IPS-20b (cell line): ENCODE measurements at regions not wholly inside any gene's neighbourhood (a gene's known extent, or its start where the extent isn't known, plus 50 kb on each side); places are given as distances from the start of the nearest gene placed in this dataset.

Source experiments
- H3K27ac ChIP-seq: one replicate; pipeline ENCODE4 v1.5.1; 2013; ENCODE audit warnings: low read length
- H3K27me3 ChIP-seq: 2 replicates; pipeline ENCODE4 v1.6.1; 2013; ENCODE audit warnings: mild to moderate bottlenecking, low read length, inconsistent platforms; ENCODE audit not compliant: insufficient read depth
- H3K36me3 ChIP-seq: 2 replicates; pipeline ENCODE4 v1.6.1; 2013; ENCODE audit warnings: low read depth, mild to moderate bottlenecking, inconsistent platforms, low read length, moderate library complexity; ENCODE audit not compliant: insufficient read depth
- H3K4me1 ChIP-seq: 2 replicates; pipeline ENCODE4 v1.6.1; 2013; ENCODE audit warnings: mild to moderate bottlenecking, control low read depth, inconsistent platforms, low read length, moderate library complexity; ENCODE audit not compliant: insufficient read depth
- H3K4me3 ChIP-seq: 2 replicates; pipeline ENCODE4 v1.5.1; 2013; ENCODE audit warnings: mild to moderate bottlenecking, low read length, inconsistent platforms
- H3K9ac ChIP-seq: 2 replicates; pipeline ENCODE4 v1.6.1; 2013; ENCODE audit warnings: low read depth, mild to moderate bottlenecking, inconsistent platforms, low read length, moderate library complexity
- H3K9me3 ChIP-seq: 2 replicates; pipeline ENCODE4 v1.6.1; 2013; ENCODE audit warnings: mild to moderate bottlenecking, low read depth, low read length, inconsistent platforms; ENCODE audit not compliant: insufficient read depth

DNA sequence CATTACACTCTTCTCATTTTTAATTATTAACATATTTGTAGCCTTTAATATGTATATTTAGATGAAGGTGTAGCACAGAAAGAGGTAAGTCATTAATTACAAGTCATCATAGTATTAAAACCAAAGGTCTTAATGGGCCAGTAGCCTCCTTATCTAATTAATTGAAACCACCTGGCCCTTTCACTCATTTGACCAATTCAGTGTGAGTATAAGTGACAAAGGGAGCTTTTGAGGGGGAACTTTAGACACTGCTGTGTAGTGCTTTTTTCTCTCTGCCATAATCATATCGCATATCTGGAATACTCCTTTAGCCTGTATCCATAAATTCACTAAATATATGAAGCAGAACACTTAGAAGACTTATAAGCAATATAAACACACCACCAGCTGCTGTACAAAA lies 562.9 kb upstream of the POT1 start:
- H3K4me3 ChIP-seq = no peak overlapping the region
- H3K9ac ChIP-seq = no peak overlapping the region
- no peaks in the 10 kb centered on the region for H3K36me3 ChIP-seq
- H3K4me1 ChIP-seq = no peaks in the 10 kb centered on the region
- H3K9me3 ChIP-seq = no peaks in the 10 kb centered on the region
- H3K27me3 ChIP-seq = no peaks in the 10 kb centered on the region
- no peak overlapping the region for H3K27ac ChIP-seq

DNA sequence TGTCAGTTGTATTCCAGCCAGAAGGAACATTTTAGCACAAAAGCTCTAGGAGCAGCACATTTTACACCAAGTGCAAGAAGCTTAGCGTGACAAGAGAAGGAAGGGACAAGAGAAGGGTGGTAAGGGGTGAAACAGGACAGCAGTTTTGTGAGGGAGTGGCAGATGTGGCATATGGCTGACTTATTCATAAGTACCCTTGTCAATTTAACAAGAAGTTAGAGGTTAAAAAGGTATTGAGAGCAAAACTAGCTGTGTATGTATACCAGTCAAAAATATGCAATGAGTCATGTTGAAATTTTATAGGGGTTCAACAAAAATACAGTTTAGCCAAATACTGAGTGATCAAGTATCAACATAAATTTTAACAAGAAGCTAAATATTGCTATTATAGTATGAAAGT lies 561.5 kb upstream of the POT1 start:
- Histone ChIP-seq H3K27me3 (no peaks in the 10 kb centered on the region), H3K4me1 (no peaks in the 10 kb centered on the region), H3K36me3 (no peaks in the 10 kb centered on the region), H3K9me3 (no peaks in the 10 kb centered on the region), H3K4me3 (no peak overlapping the region), H3K9ac (no peak overlapping the region), H3K27ac (no peak overlapping the region)

DNA sequence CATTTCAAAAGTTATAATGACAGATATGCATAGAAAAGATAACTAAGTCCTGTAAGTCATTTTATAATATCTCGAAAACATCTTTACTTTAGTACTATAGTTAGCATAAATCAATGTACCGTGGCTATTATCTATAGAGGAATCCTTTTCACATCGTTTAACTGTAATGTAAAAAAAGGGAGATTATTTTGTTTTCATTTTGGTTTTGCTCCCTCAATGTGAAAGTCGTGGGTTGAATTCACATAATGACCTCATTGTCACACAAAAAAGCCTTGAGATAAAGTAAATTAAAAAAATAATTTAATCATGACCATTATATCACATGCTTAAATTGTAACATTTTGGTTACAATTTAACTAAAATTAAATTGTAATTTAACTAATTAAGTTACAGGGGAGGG lies 560.5 kb upstream of the POT1 start:
- no peaks in the 10 kb centered on the region for H3K4me1 ChIP-seq
- no peak overlapping the region for H3K9ac ChIP-seq
- no peaks in the 10 kb centered on the region for H3K36me3 ChIP-seq
- H3K27ac ChIP-seq = no peak overlapping the region
- no peak overlapping the region for H3K4me3 ChIP-seq
- H3K27me3 ChIP-seq = no peaks in the 10 kb centered on the region
- H3K9me3 ChIP-seq = no peaks in the 10 kb centered on the region

DNA sequence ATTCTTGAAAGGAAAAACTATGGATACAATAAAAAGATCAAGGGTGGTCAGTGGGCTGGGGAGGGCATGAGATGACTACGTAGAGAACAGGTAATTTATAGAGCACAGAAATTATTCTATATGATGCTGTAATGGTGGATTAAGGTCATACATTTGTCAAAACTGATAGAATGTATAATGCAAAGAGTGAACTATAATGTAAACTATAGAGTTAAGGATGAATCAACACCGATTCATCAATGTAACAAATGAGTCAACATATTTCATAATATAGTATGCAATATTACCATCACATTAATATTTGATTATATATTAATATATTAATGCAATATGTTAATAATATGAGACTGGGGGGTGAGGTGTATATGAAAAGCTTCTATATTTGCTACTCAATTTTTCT lies 555.6 kb upstream of the POT1 start:
- Histone ChIP-seq H3K36me3 (no peaks in the 10 kb centered on the region), H3K4me3 (no peak overlapping the region), H3K9ac (no peak overlapping the region), H3K4me1 (no peaks in the 10 kb centered on the region), H3K27me3 (no peaks in the 10 kb centered on the region), H3K9me3 (no peaks in the 10 kb centered on the region), H3K27ac (no peak overlapping the region)

DNA sequence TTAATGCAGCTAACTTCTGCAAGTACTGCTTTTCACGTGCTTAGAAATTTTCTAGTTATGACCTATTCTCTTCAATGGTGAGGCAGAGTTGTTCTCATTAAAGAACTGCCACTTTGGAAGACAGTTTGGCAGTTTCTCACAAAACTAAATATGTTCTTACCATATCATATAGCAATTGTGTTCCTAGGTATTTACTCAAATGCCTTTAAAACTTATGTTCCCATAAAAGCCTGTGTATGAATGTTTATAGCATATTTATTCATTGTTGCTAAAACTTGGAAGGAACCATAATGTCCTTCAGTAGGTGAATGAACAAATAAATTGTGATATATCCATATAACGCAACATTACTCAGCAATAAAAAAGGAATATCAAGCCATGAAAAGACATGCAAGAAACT lies 555.1 kb upstream of the POT1 start:
- Histone ChIP-seq H3K4me1 (no peaks in the 10 kb centered on the region), H3K9me3 (no peaks in the 10 kb centered on the region), H3K27ac (no peak overlapping the region), H3K27me3 (no peaks in the 10 kb centered on the region), H3K9ac (no peak overlapping the region), H3K36me3 (no peaks in the 10 kb centered on the region), H3K4me3 (no peak overlapping the region)

DNA sequence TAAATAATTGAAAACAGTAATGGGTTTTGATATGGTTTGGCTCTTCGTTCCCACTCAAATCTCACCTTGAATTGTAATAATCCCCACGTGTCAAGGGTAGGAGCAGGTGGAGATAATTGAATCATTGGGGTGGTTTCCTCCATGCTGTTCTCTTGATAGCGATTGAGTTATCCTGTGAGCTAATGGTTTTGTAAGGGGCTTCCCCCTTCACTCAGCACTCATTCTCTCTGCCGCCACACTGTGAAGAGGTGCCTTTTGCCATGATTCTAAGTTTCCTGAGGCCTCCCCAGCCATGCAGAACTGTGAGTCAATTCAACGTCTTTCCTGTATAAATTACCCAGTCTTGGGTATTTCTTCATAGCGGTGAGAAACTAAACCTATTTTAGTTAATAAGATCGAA lies 551.7 kb upstream of the POT1 start:
- H3K27ac ChIP-seq = no peak overlapping the region

DNA sequence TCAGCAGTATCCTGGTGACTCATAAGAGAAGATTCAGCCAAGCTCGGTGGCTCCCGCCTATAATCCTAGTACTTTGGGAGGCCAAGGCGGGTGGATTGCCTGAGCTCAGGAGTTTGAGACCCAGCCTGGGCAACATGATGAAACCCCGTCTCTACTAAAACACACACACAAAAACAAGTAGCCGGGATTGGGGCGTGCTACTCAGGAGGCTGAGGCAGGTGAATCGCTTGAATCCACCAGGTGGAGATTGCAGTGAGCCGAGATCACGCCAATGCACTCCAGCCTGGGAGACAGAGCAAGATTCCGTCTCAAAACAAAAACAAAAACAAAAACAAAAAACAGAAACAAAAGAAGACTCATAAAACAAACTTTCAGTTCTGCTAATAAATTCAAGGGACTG lies 551.1 kb upstream of the POT1 start:
- Histone ChIP-seq H3K9ac (no peak overlapping the region), H3K36me3 (no peaks in the 10 kb centered on the region), H3K4me1 (no peaks in the 10 kb centered on the region), H3K9me3 (no peaks in the 10 kb centered on the region), H3K27ac (no peak overlapping the region), H3K27me3 (no peaks in the 10 kb centered on the region), H3K4me3 (no peak overlapping the region)

More for the DNA sequence above, 551.7 kb upstream of the POT1 start:
- Histone ChIP-seq H3K4me3 (no peak overlapping the region), H3K27me3 (no peaks in the 10 kb centered on the region), H3K4me1 (no peaks in the 10 kb centered on the region), H3K36me3 (no peaks in the 10 kb centered on the region), H3K9ac (no peak overlapping the region), H3K9me3 (no peaks in the 10 kb centered on the region)

DNA sequence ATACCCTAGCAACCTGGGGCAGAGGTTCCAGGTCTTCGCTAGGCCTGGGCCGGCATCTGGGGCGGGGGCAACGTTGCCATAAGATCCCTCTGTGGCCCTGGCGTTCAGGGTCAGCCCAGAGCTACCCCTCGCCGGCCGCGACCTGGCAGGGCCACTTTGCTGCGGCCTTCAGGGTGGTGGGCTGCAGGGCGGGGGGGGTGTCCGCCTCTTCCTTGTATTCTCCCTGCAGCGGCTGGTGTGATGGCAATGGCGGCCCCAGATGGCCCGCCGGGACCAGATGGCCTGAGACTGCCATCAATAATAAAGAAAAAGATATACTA lies 539.2 kb upstream of the POT1 start:
- Histone ChIP-seq H3K9ac (no peak overlapping the region), H3K4me1 (no peaks in the 10 kb centered on the region), H3K27me3 (no peaks in the 10 kb centered on the region), H3K27ac (no peak overlapping the region), H3K4me3 (no peak overlapping the region), H3K36me3 (no peaks in the 10 kb centered on the region), H3K9me3 (no peaks in the 10 kb centered on the region)

DNA sequence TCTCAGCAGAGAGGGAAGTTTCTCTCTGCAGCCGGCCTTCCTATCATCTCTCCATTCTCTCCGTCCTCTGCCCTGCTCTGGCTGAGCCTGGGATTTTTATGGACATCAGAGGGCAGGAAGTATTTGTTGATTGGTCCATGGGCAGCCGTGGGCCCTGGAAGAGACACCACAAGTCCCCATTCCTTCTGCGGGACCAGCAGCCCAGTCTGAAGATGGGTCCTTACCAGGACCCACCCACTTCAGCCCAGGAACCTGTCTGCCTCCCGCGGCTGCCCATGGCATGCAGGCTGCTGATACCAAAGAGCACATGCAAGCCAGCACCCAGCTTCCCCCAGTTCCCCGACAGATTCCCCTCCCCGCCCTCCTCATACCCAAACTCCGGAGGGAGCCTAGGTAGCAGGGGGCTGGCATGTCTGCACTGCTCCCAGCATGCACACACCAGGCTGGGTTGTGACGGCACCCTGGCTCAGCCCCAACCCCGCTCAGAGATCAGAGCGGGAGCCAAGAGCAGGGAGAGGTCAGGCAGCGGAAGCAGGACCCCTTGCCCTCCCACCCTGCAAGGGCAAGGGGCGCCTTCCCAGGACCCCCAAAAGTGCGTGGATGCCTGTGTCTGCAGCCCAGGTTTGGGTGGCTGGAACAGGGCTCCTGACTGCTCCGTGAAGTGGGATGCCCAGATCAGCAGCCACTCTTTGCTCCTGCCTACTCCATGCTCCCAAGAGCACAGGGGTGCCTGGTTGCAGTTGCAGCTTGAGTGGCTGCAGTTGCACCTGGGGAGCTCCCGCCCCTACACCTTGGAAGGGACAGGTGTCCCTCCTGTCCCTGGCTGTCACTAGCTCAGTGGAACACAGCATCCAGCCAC lies 538.6 kb upstream of the POT1 start:
- H3K9ac ChIP-seq = no peak overlapping the region
- H3K9me3 ChIP-seq = no peaks in the 10 kb centered on the region
- H3K4me1 ChIP-seq = no peaks in the 10 kb centered on the region
- H3K36me3 ChIP-seq = no peaks in the 10 kb centered on the region
- H3K27ac ChIP-seq = no peak overlapping the region
- no peak overlapping the region for H3K4me3 ChIP-seq
- no peaks in the 10 kb centered on the region for H3K27me3 ChIP-seq

DNA sequence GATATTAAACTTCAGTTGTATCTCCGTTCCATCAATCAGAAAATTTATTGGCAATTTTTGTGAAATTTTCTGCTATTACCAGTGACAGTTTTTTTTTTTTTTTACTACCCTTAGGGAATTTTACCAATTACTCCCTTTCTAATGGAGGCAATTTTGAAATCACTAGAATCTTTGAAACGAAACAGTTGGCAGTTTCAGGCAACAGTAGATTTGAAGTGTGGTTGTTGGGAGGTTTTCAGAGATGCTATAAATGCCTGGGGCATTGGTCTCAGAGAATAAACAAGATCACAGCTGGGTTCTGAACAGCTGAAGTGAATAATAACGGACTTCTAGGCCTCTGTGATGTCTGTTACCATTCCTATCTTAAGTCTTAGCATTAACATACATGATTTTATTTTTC lies 535.9 kb upstream of the POT1 start:
- Histone ChIP-seq H3K4me1 (no peaks in the 10 kb centered on the region), H3K9me3 (no peaks in the 10 kb centered on the region), H3K36me3 (no peaks in the 10 kb centered on the region), H3K9ac (no peak overlapping the region), H3K27me3 (no peaks in the 10 kb centered on the region), H3K4me3 (no peak overlapping the region), H3K27ac (no peak overlapping the region)

DNA sequence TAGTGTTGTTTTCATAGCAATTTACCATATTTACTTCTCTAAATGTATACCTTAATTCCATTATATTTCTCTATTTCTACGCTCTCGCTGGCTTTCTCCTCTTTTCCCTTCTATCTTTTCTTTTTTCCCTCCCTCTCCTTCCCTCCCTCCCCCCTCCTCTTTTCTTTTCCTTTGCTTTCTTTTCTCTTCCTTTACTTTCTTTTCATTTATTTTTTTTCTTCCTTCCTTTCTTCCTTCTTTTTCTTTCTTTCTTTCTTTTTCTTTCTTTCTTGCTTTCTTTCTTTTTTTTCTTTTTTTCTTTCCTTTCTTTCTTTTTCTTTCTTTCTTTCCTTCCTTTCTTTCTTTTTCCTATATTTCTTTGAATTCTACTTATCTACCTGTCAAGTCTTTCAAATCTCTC lies 533.0 kb upstream of the POT1 start:
- H3K27ac ChIP-seq = no peak overlapping the region
- H3K4me3 ChIP-seq = no peak overlapping the region
- H3K9ac ChIP-seq = no peak overlapping the region
- H3K4me1 ChIP-seq = no peaks in the 10 kb centered on the region
- no peaks in the 10 kb centered on the region for H3K36me3 ChIP-seq
- no peaks in the 10 kb centered on the region for H3K27me3 ChIP-seq
- H3K9me3 ChIP-seq = peaks cover 7% of the 10 kb centered on the region

DNA sequence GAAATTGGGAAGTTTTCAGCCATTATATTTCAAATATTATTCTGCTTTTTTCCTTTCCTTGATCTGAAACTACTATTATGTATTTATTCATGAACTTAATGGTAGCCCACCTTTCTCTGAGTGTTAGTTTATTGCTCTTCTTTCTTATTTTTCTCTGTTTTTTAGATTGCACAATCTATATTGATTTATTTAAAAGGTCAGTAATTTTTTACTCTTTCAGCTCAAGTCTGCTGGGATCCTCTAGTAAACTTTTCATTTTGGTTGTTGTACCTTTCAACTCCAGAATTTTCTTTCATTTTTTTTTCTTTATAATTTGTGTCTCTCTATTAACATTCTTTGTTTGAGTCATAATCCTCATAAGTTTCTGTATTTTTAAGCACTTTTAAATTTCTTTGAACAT lies 529.4 kb upstream of the POT1 start:
- Histone ChIP-seq H3K4me1 (no peaks in the 10 kb centered on the region), H3K9me3 (peaks cover 7% of the 10 kb centered on the region), H3K9ac (no peak overlapping the region), H3K27me3 (no peaks in the 10 kb centered on the region), H3K27ac (no peak overlapping the region), H3K4me3 (no peak overlapping the region), H3K36me3 (no peaks in the 10 kb centered on the region)
